Activated CD4-positive, CD25-positive, alpha-beta regulatory T cell treated with anti-CD3 and anti-CD28 coated beads, Interleukin-2, amount 50 U/mL, for 24 hours (primary cell): ENCODE measurements at regions not wholly inside any gene's neighbourhood (a gene's known extent, or its start where the extent isn't known, plus 50 kb on each side); places are given as distances from the start of the nearest gene placed in this dataset.

Experiments
- ATAC-seq, 2 donors: fragments of 150-1000 bp; cut with Tn5 transposase; one replicate each; pipeline ENCODE4 v1.10.0; 2021; ENCODE audit warnings: mild to moderate bottlenecking in 1 of 2, moderate library complexity in 1 of 2

- no peak for ATAC-seq
Observed at GRCh38 chr12:31778687-31779086, 49.9 kb upstream of the AMN1 start.
